Spinal cord (tissue), 9 donors: ENCODE measurements at regions not wholly inside any gene's neighbourhood (a gene's known extent, or its start where the extent isn't known, plus 50 kb on each side); places are given as distances from the start of the nearest gene placed in this dataset.

Experiments
- DNase-seq, 6 donors: peaks; one replicate each; pipeline versions ENCODE4 v3.0.0 to v3.0.0-alpha.2; 2013 to 2015; ENCODE audit warnings: low spot score in 6 of 6, low read depth in 4 of 6
- H3K27ac ChIP-seq: one replicate; pipeline ENCODE4 v1.5.1; 2013; ENCODE audit warnings: low read depth, low read length, control low read depth
- H3K27me3 ChIP-seq: one replicate; pipeline ENCODE4 v1.6.1; 2013; ENCODE audit warnings: low read length; ENCODE audit not compliant: control insufficient read depth, insufficient read depth
- H3K36me3 ChIP-seq: one replicate; pipeline ENCODE4 v1.6.1; 2013; ENCODE audit warnings: low read length; ENCODE audit not compliant: control insufficient read depth, insufficient read depth
- H3K4me1 ChIP-seq: one replicate; pipeline ENCODE4 v1.6.1; 2013; ENCODE audit warnings: low read length; ENCODE audit not compliant: control insufficient read depth, insufficient read depth
- H3K4me3 ChIP-seq: one replicate; pipeline ENCODE4 v1.5.1; 2013; ENCODE audit warnings: low read depth, low read length, control low read depth
- H3K9me3 ChIP-seq: one replicate; pipeline ENCODE4 v1.6.1; 2013; ENCODE audit warnings: low read length; ENCODE audit not compliant: control insufficient read depth, insufficient read depth
- WGBS: methylation state at CpG from one replicate; pipeline ENCODE4 v1.1.5; 2013; ENCODE audit warnings: missing lambda C conversion rate; ENCODE audit not compliant: insufficient coverage; 5-methylcytosine and 5-hydroxymethylcytosine counted together
- donor health status: healthy.

DNA sequence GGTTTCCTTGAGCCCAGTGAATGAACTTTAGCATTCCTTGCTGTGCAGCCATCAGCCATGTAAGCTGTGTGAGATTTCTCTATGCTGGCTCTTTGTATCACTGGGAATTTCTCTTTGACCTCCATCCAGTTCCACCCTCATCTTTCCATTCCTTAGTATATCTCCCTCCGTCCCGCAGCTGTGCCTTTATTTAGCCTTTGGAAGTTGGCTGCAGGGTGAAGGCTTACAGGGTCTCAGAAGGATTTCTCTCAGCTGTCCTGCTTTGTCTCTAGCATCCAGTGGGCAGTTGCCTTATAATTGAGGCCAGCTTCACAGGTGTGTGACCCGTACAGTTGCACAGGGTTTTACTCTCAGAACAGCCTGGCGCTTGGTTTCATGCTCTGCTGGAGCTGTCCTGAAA is 144.3 kb downstream of the PXDC1 start:
- Histone ChIP-seq H3K9me3 (no peaks in the 10 kb centered on the region), H3K4me1 (peaks cover 23% of the 10 kb centered on the region), H3K36me3 (no peaks in the 10 kb centered on the region), H3K4me3 (no peak overlapping the region), H3K27me3 (no peaks in the 10 kb centered on the region), H3K27ac (no peak overlapping the region)
- WGBS: 100% methylated on average over 1 of the region's 4 CpGs
- no peak for DNase-seq

DNA sequence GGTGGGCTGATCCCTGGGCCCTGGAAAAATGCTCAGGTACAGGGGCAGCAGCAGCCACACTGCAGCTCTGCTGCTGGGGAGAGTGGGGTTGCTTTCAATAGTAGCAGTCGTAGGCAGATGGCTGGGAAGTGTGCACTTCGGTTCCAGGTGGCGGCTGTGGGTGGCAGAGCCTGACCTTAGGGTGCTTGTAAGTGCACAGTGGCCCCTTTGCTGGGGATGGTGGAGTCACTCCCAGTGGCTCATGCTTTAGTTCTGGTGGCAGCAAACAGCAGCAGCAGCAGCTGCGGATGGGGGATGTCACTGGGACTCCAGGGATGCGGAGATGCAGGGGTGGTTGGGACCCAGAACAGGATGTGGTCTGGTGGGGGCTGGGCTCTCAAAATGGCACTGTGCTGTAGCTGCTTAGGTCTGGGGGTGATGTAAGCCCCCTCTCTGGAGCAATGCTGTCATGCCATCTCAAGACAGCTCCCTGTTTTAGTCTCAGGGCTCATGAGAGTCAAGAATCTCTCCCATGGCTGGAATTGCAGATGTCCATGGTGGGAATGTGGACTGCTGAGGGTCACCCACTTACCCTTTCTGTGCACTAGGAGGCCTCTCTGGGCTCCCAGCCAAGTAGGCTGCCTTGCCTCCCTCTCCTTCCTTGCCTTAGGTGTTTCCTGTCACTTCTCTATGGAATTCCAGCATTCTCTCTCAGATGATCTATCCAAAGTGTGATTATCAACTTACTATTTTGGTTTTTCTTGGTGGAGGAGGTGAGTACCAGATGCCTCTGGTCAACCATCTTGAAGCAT is 146.7 kb upstream of the SLC22A23 start:
- Histone ChIP-seq H3K36me3 (no peaks in the 10 kb centered on the region), H3K4me3 (no peak overlapping the region), H3K9me3 (no peaks in the 10 kb centered on the region), H3K4me1 (peaks cover 16% of the 10 kb centered on the region), H3K27ac (no peak overlapping the region), H3K27me3 (no peaks in the 10 kb centered on the region)
- WGBS: 100% methylated on average over 5 of the region's 5 CpGs
- no peak for DNase-seq

DNA sequence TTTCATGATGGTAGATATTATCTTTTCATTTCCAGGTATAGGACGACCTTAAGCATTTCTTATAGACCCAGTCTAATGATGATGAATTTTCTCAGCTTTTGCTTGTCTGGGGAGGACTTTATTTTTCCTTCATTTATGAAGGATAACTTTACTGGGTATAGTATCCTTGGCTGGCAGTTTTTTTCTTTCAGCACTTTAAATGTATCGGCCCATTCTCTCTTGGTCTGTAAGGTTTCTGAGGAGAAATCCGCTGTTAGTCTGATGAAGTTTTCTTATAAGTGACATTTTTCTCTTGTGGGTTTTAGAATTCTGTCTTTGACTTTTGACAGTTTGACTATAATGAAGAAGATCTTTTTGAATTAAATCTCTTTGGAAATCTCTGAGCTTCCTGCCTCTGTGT is 144.7 kb upstream of the SLC22A23 start:
- Histone ChIP-seq H3K27me3 (no peaks in the 10 kb centered on the region), H3K4me3 (no peak overlapping the region), H3K36me3 (no peaks in the 10 kb centered on the region), H3K4me1 (peaks cover 16% of the 10 kb centered on the region), H3K9me3 (no peaks in the 10 kb centered on the region), H3K27ac (no peak overlapping the region)
- no peak for DNase-seq
- WGBS: 100% methylated on average over 2 of the region's 3 CpGs

DNA sequence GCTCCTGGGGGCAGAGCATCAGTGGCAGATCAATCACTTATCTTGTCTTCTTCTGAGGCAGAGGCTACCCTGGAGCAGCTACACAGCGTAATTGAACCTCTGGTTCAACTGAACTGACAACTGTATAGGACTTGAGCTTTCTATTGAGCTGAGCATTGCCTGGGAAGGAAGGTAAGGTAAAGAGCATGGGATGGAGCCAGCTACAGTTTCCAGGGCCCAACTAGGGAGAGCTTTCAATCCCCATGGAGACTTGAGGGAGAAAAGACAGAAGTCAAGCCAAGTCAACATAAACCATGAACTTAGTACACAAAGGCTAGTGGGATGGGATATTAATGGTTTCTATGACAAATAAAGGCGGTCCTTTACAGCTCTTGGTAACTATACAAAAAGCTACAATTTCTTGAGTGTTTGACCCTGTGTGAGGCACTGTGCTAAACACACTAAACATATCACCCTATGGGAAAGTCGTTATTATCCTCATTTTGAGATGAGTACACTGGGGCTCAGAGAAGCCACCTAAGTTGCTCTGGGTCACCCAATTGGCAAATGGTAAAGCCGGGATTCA is 140.7 kb upstream of the SLC22A23 start:
- H3K4me1 ChIP-seq: no peaks in the 10 kb centered on the region

DNA sequence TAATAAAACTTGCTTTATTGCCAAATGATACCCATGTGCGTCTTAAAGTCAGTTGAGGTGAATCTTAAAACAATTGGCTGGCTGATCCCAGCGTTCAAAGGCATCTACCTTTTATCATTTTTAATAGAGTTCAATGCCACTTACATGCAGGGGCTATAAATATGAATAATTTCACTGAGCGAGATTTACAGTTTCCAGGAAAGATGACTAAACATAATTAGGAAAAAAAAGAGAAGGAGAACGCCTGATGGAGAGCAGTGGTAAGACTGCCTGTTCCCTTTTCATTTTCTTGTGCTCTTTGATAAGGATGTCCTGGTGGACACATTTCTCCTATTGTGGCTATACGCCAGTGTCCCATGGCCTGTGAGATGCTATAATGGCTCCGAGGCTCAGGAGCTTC is 139.9 kb upstream of the SLC22A23 start:
- no peaks in the 10 kb centered on the region for H3K9me3 ChIP-seq
- WGBS: 94% methylated on average over 3 of the region's 6 CpGs
- no peaks in the 10 kb centered on the region for H3K36me3 ChIP-seq
- H3K4me3 ChIP-seq: no peak overlapping the region
- peak in 1 of 6 donors; percentile 49 for DNase-seq
- no peak overlapping the region for H3K27ac ChIP-seq
- no peaks in the 10 kb centered on the region for H3K27me3 ChIP-seq
- H3K4me1 ChIP-seq: no peaks in the 10 kb centered on the region

More for the DNA sequence above, 140.7 kb upstream of the SLC22A23 start:
- Histone ChIP-seq H3K27ac (no peak overlapping the region), H3K4me3 (no peak overlapping the region), H3K9me3 (no peaks in the 10 kb centered on the region), H3K27me3 (no peaks in the 10 kb centered on the region), H3K36me3 (no peaks in the 10 kb centered on the region)
- 91% methylated on average over 1 of the region's 4 CpGs for WGBS
- DNase-seq: no peak

DNA sequence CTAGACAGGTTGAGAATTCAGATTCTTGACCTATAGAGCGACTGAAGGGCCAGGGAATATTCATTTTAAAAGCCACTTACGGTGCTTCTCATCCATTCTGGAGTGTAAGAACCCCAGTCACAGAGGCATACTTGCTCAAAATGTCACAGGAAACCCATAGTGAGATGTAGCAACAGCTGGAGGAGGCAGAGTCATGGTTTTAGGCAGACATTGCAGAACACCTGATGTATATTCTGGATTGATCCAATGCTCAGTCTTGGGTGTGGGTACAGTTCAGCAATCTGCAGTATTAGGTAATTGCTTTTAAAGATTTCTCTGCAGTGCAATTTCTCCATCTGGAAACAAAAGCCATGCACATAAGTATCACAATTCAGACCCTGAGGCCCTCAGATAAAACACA is 137.4 kb upstream of the SLC22A23 start:
- H3K27me3 ChIP-seq: no peaks in the 10 kb centered on the region
- no peaks in the 10 kb centered on the region for H3K4me1 ChIP-seq
- H3K36me3 ChIP-seq: no peaks in the 10 kb centered on the region
- no peak overlapping the region for H3K27ac ChIP-seq
- 92% methylated on average over 2 of the region's 2 CpGs for WGBS
- H3K9me3 ChIP-seq: no peaks in the 10 kb centered on the region
- H3K4me3 ChIP-seq: no peak overlapping the region
- DNase-seq: no peak

DNA sequence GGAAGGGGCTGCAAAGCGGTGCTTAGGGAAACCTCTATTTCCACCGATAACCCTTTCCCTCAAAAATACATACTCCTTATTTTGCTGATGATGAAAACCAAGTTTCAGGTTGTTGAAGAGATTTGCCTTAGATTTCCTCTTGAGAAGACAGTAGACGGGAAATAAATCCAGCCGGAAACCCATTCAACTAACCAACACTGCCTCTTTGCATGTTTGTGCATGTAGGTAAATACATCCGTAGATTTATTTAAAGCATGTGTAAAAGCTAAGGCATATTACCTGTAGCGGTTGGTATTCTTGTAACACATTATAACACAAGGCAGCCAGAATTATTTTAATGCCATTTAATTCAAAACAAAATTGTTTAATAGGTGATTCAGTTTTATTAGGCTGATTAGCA is 136.3 kb upstream of the SLC22A23 start:
- no peaks in the 10 kb centered on the region for H3K27me3 ChIP-seq
- no peak overlapping the region for H3K27ac ChIP-seq
- no peak for DNase-seq
- no peaks in the 10 kb centered on the region for H3K36me3 ChIP-seq
- no peaks in the 10 kb centered on the region for H3K4me1 ChIP-seq
- H3K9me3 ChIP-seq: no peaks in the 10 kb centered on the region
- WGBS: no CpG with 5 or more reads among the region's 6 CpGs
- no peak overlapping the region for H3K4me3 ChIP-seq

DNA sequence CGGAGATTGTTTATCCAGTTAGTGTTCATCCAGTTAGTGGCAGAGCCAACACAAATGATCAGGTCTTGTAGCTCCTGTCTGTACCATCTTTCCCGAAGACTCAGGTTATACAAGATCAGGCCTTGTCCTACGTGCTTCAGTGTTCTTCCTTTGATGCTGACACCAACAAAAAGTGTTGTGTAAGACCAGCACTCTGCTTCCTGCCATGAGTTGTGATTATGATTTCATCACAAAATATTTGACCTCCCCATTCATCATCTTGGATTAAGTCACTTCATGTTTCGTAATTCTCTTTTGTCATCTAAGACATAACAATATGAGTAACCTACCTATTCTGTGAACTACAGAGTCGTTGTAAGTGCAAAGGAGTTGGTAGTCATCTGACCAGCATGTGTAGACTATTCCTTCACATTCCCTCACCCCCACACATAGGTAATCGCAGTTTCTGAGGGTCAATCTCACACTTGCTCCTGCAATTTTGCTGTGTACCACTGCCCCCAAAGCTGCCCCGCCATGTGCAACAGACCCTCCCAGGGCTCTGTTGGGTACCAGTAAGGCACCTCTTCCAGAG is 135.6 kb upstream of the SLC22A23 start:
- no peak overlapping the region for H3K27ac ChIP-seq
- H3K36me3 ChIP-seq: no peaks in the 10 kb centered on the region
- no peak for DNase-seq
- no peaks in the 10 kb centered on the region for H3K4me1 ChIP-seq
- WGBS: 92% methylated on average over 6 of the region's 7 CpGs
- H3K9me3 ChIP-seq: peaks cover 2% of the 10 kb centered on the region
- H3K27me3 ChIP-seq: no peaks in the 10 kb centered on the region
- no peak overlapping the region for H3K4me3 ChIP-seq

DNA sequence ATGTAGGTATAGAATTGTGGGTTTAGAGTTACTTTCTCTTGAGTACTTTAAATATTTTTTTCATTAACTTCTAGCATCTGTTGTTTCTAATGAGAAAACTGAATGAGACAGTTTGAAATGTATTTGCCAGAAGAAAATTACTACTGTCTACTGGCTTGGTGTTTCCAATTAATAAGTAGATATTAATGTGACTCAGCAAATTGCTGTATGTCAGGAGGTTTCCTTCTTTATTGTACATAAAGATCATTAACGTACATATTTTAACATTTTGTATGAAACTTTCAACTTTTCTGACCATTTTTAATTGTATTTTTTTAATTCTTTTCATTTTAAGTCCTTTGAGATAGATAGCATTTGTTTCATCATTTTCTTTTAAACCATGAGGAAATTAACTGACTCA is 135.1 kb upstream of the SLC22A23 start:
- peaks cover 3% of the 10 kb centered on the region for H3K9me3 ChIP-seq
- H3K36me3 ChIP-seq: no peaks in the 10 kb centered on the region
- WGBS: no CpG with 5 or more reads among the region's 1 CpG
- DNase-seq: no peak
- no peaks in the 10 kb centered on the region for H3K27me3 ChIP-seq
- no peak overlapping the region for H3K27ac ChIP-seq
- no peaks in the 10 kb centered on the region for H3K4me1 ChIP-seq
- H3K4me3 ChIP-seq: no peak overlapping the region

DNA sequence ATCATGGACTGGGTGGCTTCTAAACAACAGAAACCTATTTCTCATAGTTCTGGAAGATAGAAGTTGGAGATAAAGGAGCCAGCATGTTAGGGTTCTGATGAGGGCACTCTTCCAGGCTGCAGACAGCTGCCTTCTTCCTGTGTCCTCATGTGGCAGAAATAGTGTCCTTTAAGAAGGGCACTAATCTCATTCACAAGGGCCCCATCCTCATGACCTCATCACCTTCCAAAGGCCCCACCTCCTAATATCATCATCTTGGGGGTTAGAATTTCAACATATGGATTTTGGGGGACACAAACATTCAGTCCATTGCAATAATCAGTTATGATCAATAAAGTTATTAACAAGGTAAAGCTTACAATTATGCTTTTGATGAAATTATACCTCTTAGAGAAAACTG is 130.8 kb upstream of the SLC22A23 start:
- H3K27me3 ChIP-seq: no peaks in the 10 kb centered on the region
- no peak overlapping the region for H3K27ac ChIP-seq
- H3K4me3 ChIP-seq: no peak overlapping the region
- H3K9me3 ChIP-seq: peaks cover 3% of the 10 kb centered on the region
- no peak for DNase-seq
- no peaks in the 10 kb centered on the region for H3K4me1 ChIP-seq
- H3K36me3 ChIP-seq: no peaks in the 10 kb centered on the region
